NCI-H1417 (cell line): ENCODE measurements at regions not wholly inside any gene's neighbourhood (a gene's known extent, or its start where the extent isn't known, plus 50 kb on each side); places are given as distances from the start of the nearest gene placed in this dataset.
"Not testable (repeated sequence)": the region's sequence is repeated elsewhere in the genome, so short reads cannot be mapped to it uniquely, and the experiment has no call there.

ENCODE experiments used
- DNase-seq, 3 experiments: peaks; one replicate each; lab custom pipeline; 2025; lab: John Stamatoyannopoulos, UW

DNA sequence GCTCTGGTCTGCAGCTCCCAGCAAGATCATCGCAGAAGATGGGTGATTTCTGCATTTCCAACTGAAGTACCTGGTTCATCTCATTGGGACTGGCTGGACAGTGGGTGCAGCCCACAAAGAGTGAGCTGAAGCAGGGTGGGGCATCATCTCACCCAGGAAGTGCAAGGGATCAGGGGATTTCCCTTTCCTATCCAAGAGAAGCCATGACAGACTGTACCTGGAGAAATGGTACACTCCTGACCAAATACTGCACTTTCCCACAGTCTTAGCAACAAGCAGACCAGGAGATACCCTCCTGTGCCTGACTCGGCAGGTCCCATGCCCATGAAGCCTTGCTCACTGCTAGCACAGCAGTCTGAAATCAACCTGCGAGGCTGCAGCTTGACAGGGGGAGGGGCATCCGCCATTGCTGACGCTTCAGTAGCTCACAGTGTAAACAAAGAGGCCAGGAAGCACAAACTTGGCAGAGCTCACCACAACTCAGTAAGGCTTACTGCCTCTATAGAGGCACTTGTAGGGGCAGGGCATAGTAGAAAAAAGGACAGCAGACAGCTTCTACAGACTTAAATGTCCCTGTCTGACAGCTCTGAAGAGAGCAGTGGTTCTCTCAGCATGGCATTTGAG is 60.5 kb downstream of the AREG start:
- DNase-seq: peak; percentile 20 to 72 (median 52)

GRCh38 chr4:74509363-74509762 is 64.4 kb downstream of the AREG start:
- DNase-seq: not testable (repeated sequence)

DNA sequence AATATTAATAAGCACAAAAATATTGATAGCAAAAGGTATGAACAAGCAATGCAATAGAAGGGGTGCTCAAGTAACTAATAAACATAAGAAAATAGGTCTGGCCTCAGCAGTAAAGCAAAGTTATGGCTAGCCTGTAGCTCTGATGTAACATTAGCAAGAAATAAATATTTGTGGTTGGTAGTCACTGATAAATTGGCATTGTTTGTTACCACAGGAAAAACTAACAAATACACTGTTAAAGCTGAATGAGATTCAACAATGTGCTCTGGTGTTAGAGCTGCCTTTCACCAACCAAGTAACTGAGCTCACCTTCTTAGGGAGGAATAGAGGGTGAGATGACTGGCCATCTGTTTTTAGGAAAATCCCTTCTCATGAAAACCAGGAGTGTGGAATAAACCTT is 71.4 kb downstream of the AREG start:
- no peak for DNase-seq

- DNase-seq: no peak
Measured at GRCh38 chr4:74517996-74518395, 73.1 kb downstream of the AREG start.

- DNase-seq: no peak
Measured at GRCh38 chr4:74522251-74522991, 77.5 kb downstream of the AREG start.

- no peak for DNase-seq
Measured at GRCh38 chr4:74523096-74523495, 78.2 kb downstream of the AREG start.

GRCh38 chr4:74524985-74525384 is 80.0 kb downstream of the AREG start:
- DNase-seq: no peak

- peak in 1 of 3 experiments; percentile 83 for DNase-seq
Measured at GRCh38 chr4:74527049-74527448, 82.1 kb downstream of the AREG start.

GRCh38 chr4:74528178-74528577 is 83.2 kb downstream of the AREG start:
- peak in 1 of 3 experiments; percentile 43 for DNase-seq

- no peak for DNase-seq
Measured at GRCh38 chr4:74529284-74530041, 84.5 kb downstream of the AREG start.

DNA sequence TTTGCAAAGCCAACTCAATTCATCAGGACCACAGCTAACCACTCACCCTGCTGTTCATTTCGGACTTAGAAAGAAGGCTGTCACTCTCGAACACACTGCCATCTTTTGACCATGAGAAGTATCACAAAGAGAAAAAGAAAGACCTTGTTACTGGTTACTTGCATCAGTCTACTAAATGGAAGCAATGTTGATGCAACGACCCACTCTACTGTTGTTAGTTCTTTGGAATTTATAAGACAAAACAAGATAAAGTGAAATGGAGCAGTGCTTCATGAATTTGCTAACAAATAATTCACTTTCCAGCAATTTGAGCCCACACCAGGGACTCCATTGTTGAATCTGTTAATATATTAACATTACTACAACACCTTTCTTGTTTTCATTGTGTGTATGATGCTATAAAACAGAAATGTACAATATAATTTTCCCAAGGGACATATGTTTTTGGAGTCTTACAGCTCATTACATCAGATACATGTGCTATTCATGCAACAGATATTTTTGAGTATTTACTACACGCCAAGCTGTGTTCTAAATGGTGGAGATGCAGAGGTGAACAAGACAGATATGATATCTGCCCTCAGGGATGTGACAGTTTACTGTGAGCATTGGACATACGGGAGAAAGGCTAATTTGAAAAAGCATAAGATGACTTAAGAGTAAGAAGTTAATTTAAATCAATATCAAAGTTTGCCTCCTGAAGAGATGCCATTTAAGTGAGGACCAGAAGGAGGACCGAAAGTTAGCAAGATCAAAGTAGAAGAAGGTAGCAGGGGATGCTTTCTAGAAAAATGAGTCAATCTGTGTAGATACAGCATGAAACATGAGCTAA is 87.2 kb downstream of the AREG start:
- peak; percentile 20 to 80 (median 70) for DNase-seq

- no peak for DNase-seq
Measured at GRCh38 chr4:74534121-74534520, 89.2 kb downstream of the AREG start.

DNA sequence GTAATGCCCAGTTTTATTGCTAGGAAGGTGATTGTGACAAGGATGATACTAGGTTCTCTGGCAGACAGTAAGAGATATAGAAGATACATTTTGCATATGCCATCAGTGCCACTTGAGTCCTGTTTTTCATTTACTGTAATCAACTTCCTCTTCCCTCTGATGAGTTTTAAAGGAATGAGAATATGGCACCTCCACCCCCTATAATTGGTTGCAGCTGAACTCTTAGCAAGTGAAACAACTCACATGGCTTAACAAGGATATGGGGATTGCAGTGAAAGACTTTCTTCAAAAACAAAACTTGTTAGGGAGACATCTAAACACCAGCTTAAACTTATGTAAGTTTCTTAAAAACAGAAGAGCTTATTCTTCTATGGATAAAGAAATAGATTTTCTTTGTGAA is 90.0 kb downstream of the AREG start:
- no peak for DNase-seq

GRCh38 chr4:74535512-74535911 is 90.6 kb downstream of the AREG start:
- no peak for DNase-seq

DNA sequence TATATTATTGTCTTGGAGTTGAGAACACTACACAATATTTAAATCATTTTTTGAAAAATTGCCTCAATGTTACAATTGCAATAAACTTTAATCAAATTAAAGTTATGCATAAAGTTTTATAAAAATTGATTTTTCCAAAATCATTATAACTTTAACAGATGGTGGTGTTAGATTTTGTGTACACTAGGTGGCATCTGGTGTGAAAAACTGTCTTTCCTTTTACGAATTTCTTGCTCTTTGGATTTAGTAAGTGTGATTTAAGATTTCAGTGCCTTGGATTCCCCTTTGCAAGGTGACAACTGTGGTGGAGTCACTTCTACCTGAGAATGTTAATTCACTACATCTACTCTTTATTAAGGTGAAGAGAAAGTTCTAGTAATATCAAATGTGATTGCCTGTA is 91.6 kb downstream of the AREG start:
- no peak for DNase-seq

GRCh38 chr4:74537459-74537858 is 92.5 kb downstream of the AREG start:
- no peak for DNase-seq

GRCh38 chr4:74539044-74539790 is 94.3 kb downstream of the AREG start:
- no peak for DNase-seq

GRCh38 chr4:74540193-74540592 is 95.3 kb downstream of the AREG start:
- no peak for DNase-seq

DNA sequence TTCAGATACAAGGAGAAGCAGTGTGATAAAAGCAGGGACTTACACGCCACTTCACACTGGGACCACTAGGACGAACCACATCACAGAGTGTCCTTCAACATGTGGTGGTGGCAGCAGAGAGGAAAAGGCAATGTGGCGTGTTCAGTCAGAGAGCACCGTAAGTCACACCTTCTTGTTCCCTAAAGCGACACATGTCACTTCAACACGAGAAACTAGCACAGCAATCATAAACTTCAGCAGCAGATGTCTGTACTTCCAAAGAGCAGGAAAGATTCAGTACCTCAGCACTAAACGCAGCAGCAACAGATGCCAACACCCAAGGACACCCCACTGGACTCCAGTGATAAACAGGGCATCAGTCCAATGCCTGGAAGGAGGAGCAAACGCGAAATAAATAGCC is 96.7 kb downstream of the AREG start:
- no peak for DNase-seq

GRCh38 chr4:74543231-74543781 is 98.4 kb downstream of the AREG start:
- peak in 2 of 3 experiments; percentile 8 to 41 for DNase-seq

DNA sequence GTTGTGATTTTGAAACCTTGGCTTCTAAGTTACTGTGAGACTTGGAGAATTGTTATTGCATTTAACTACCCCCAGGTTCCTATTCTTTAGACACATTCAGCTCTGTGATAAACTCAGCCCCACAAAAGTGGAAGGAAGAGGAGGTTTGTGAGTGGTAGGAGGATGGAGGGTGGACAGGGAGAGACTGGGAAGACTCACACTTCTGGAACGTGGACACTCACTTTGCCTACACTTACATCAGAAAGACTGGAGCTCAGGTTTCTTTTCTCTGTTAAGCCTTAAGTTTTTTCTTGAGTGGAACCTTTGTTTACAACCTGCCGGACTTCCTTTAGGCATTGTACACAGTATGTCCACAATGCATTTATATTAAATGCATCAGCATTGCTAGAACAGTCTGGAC is 99.0 kb downstream of the AREG start:
- DNase-seq: no peak
